ENCODE measurements at regions not wholly inside any gene's neighbourhood (a gene's known extent, or its start where the extent isn't known, plus 50 kb on each side); places are given as distances from the start of the nearest gene placed in this dataset.

DNA sequence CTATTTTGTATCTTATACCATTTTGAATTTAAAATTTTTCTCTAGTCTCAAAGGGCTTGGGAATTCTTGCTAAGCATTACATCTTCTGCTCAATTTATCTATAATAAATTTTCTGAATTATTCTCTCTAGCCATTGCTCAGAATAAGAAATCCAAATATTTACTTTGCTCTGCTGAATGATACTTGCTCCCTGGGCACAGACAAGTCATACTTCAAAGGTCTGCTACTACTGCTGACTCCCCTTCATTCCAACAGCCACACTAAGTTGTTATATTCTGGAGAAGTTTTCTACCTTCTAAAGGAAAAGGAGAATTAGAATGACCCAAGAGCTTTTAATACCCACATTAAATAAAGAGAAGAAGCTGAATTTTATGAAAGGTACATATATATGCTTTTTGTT is 460.3 kb upstream of the ZNF717 start:
- TF ChIP-seq, protein P1, sequence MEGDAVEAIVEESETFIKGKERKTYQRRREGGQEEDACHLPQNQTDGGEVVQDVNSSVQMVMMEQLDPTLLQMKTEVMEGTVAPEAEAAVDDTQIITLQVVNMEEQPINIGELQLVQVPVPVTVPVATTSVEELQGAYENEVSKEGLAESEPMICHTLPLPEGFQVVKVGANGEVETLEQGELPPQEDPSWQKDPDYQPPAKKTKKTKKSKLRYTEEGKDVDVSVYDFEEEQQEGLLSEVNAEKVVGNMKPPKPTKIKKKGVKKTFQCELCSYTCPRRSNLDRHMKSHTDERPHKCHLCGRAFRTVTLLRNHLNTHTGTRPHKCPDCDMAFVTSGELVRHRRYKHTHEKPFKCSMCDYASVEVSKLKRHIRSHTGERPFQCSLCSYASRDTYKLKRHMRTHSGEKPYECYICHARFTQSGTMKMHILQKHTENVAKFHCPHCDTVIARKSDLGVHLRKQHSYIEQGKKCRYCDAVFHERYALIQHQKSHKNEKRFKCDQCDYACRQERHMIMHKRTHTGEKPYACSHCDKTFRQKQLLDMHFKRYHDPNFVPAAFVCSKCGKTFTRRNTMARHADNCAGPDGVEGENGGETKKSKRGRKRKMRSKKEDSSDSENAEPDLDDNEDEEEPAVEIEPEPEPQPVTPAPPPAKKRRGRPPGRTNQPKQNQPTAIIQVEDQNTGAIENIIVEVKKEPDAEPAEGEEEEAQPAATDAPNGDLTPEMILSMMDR (IDR thresholded peaks at IDR 0.05) = no peak
- TF ChIP-seq EZH2 (IDR thresholded peaks at IDR 0.05) = no peak
- TF ChIP-seq EZH2phosphoT487 (IDR thresholded peaks at IDR 0.05) = no peak
